H9 (cell line): ENCODE measurements at regions not wholly inside any gene's neighbourhood (a gene's known extent, or its start where the extent isn't known, plus 50 kb on each side); places are given as distances from the start of the nearest gene placed in this dataset.

ENCODE experiments used
- DNase-seq: peaks from one replicate; pipeline ENCODE4 v3.0.0-alpha.2; 2017
- H2AFZ ChIP-seq: one replicate; pipeline ENCODE4 v1.6.1; 2013; ENCODE audit warnings: mild to moderate bottlenecking, low read length, control low read depth, moderate library complexity
- H2AK5ac ChIP-seq: 2 replicates; pipeline ENCODE4 v1.6.1; 2013; ENCODE audit warnings: low read length, control low read depth, mixed read lengths; ENCODE audit not compliant: insufficient read length
- H2BK120ac ChIP-seq: one replicate; pipeline ENCODE4 v1.6.1; 2013; ENCODE audit warnings: low read depth, mild to moderate bottlenecking, low read length, control low read depth, inconsistent platforms; ENCODE audit not compliant: poor library complexity, severe bottlenecking
- H2BK12ac ChIP-seq: 2 replicates; pipeline ENCODE4 v1.6.1; 2013; ENCODE audit warnings: low read length, control low read depth, mixed read lengths, low read depth; ENCODE audit not compliant: insufficient read length
- H2BK15ac ChIP-seq: 2 replicates; pipeline ENCODE4 v1.6.1; 2013; ENCODE audit warnings: low read depth, low read length, control low read depth
- H2BK20ac ChIP-seq: one replicate; pipeline ENCODE4 v1.6.1; 2013; ENCODE audit warnings: low read depth, mild to moderate bottlenecking, low read length, control low read depth, inconsistent platforms; ENCODE audit not compliant: poor library complexity, severe bottlenecking
- H2BK5ac ChIP-seq: 2 replicates; pipeline ENCODE4 v1.6.1; 2013; ENCODE audit warnings: low read length, control low read depth, mixed read lengths; ENCODE audit not compliant: insufficient read length
- H3K14ac ChIP-seq: 2 replicates; pipeline ENCODE4 v1.6.1; 2013; ENCODE audit warnings: low read length, control low read depth; ENCODE audit not compliant: insufficient read depth
- H3K18ac ChIP-seq: 2 replicates; pipeline ENCODE4 v1.6.1; 2013; ENCODE audit warnings: low read depth, mild to moderate bottlenecking, mixed read lengths, low read length, control low read depth; ENCODE audit not compliant: insufficient read length
- H3K23ac ChIP-seq: 2 replicates; pipeline ENCODE4 v1.6.1; 2013; ENCODE audit warnings: low read length, control low read depth, mixed read lengths, low read depth; ENCODE audit not compliant: insufficient read length
- H3K23me2 ChIP-seq: 2 replicates; pipeline ENCODE4 v1.6.1; 2013; ENCODE audit warnings: low read depth, mild to moderate bottlenecking, mixed read lengths, low read length, control low read depth; ENCODE audit not compliant: insufficient read length, poor library complexity, severe bottlenecking
- H3K27ac ChIP-seq: 2 replicates; pipeline ENCODE4 v1.5.1; 2013; ENCODE audit warnings: low read length, control low read depth, mixed read lengths, low read depth; ENCODE audit not compliant: insufficient read length
- H3K27me3 ChIP-seq: 2 replicates; pipeline ENCODE4 v1.6.1; 2013; ENCODE audit warnings: low read length, control low read depth, inconsistent platforms; ENCODE audit not compliant: insufficient read depth
- H3K4ac ChIP-seq: 2 replicates; pipeline ENCODE4 v1.6.1; 2013; ENCODE audit warnings: low read depth, mild to moderate bottlenecking, control low read depth, inconsistent platforms, low read length, moderate library complexity
- H3K4me1 ChIP-seq: 2 replicates; pipeline ENCODE4 v1.6.1; 2013; ENCODE audit warnings: low read length, control low read depth, inconsistent platforms; ENCODE audit not compliant: insufficient read depth
- H3K4me2 ChIP-seq: 2 replicates; pipeline ENCODE4 v1.6.1; 2013; ENCODE audit warnings: low read length, control low read depth, mixed read lengths; ENCODE audit not compliant: insufficient read length, insufficient read depth
- H3K56ac ChIP-seq: 2 replicates; pipeline ENCODE4 v1.6.1; 2013; ENCODE audit warnings: low read depth, mild to moderate bottlenecking, mixed read lengths, low read length, control low read depth; ENCODE audit not compliant: insufficient read length
- H3K79me1 ChIP-seq: 2 replicates; pipeline ENCODE4 v1.6.1; 2013; ENCODE audit warnings: low read depth, mild to moderate bottlenecking, moderate library complexity, low read length, control low read depth, inconsistent platforms; ENCODE audit not compliant: insufficient read depth, poor library complexity, severe bottlenecking
- H3K79me2 ChIP-seq: 2 replicates; pipeline ENCODE4 v1.6.1; 2013; ENCODE audit warnings: low read length, control low read depth, inconsistent platforms; ENCODE audit not compliant: insufficient read depth
- H3K9ac ChIP-seq: 2 replicates; pipeline ENCODE4 v1.6.1; 2013; ENCODE audit warnings: low read length, control low read depth, mixed read lengths; ENCODE audit not compliant: insufficient read length; ENCODE audit errors: extremely low read depth
- H3K9me3 ChIP-seq: one replicate; pipeline ENCODE4 v1.6.1; 2013; ENCODE audit warnings: low read depth, low read length, inconsistent platforms; ENCODE audit not compliant: control insufficient read depth
- H3T11ph ChIP-seq: one replicate; pipeline ENCODE4 v1.6.1; 2013; ENCODE audit warnings: mild to moderate bottlenecking, low read length, control low read depth, inconsistent platforms
- H4K20me1 ChIP-seq: one replicate; pipeline ENCODE4 v1.6.1; 2013; ENCODE audit not compliant: control insufficient read depth, insufficient read length, insufficient read depth
- H4K5ac ChIP-seq: 2 replicates; pipeline ENCODE4 v1.6.1; 2013; ENCODE audit warnings: low read depth, mild to moderate bottlenecking, mixed read lengths, low read length, control low read depth; ENCODE audit not compliant: insufficient read length
- H4K8ac ChIP-seq: replicated peaks from 2 replicates; pipeline ENCODE4 v1.6.1; 2013; ENCODE audit warnings: low read length, control low read depth, mixed read lengths, low read depth; ENCODE audit not compliant: insufficient read length
- H4K91ac ChIP-seq: 2 replicates; pipeline ENCODE4 v1.6.1; 2013; ENCODE audit warnings: low read depth, mild to moderate bottlenecking, moderate library complexity, mixed read lengths, low read length, control low read depth; ENCODE audit not compliant: insufficient read length
- H3K27ac Mint-ChIP-seq, 3 experiments: 2 replicates in 2 of 3; 3 replicates in 1 of 3; pipeline ENCODE4 v1.8.0; 2020 to 2021; ENCODE audit warnings: mixed read lengths in 3 of 3, mild to moderate bottlenecking in 1 of 3, moderate library complexity in 1 of 3
- H3K27me3 Mint-ChIP-seq: 2 replicates; pipeline ENCODE4 v1.8.0; 2021; ENCODE audit warnings: low read depth, mild to moderate bottlenecking, moderate library complexity, mixed read lengths
- H3K36me3 Mint-ChIP-seq, 3 experiments: 2 replicates in 2 of 3; 3 replicates in 1 of 3; pipeline ENCODE4 v1.8.0; 2020 to 2021; ENCODE audit warnings: low read depth in 3 of 3, mixed read lengths in 3 of 3; ENCODE audit not compliant: insufficient read depth in 1 of 3
- H3K4me1 Mint-ChIP-seq, 2 experiments: 2 replicates each; pipeline ENCODE4 v1.8.0; 2020; ENCODE audit warnings: mixed read lengths in 2 of 2
- H3K4me3 Mint-ChIP-seq, 2 experiments: 2 replicates in 1 of 2; 3 replicates in 1 of 2; pipeline ENCODE4 v1.8.0; 2020 to 2021; ENCODE audit warnings: mild to moderate bottlenecking in 2 of 2, mixed read lengths in 2 of 2, moderate library complexity in 1 of 2
- H3K9me3 Mint-ChIP-seq, 2 experiments: 2 replicates in 1 of 2; 3 replicates in 1 of 2; pipeline ENCODE4 v1.8.0; 2020; ENCODE audit warnings: mild to moderate bottlenecking in 2 of 2, mixed read lengths in 2 of 2, moderate library complexity in 1 of 2
- CTCF ChIP-seq: fragments of 200-600 bp; sonication (generic); conservative IDR thresholded peaks from 3 replicates; pipeline ENCODE4 v1.8.0; 2021; ENCODE audit warnings: antibody characterized with exemption, mild to moderate bottlenecking
- WGBS: extraction: QIAGEN DNeasy Blood & Tissue Kit; methylation state at CpG from one replicate; pipeline ENCODE4 v1.1.7; 2013; ENCODE audit warnings: missing lambda C conversion rate, low lambda C conversion rate, mixed read lengths; ENCODE audit not compliant: insufficient read length; ENCODE audit errors: extremely low coverage; 5-methylcytosine and 5-hydroxymethylcytosine counted together

- H3K4ac ChIP-seq: no peak overlapping the region
- H2BK12ac ChIP-seq: no peak overlapping the region
- H3K79me2 ChIP-seq: no peaks in the 10 kb centered on the region
- H3K9ac ChIP-seq: no peak overlapping the region
- H2BK20ac ChIP-seq: no peak overlapping the region
- no peak for TF ChIP-seq CTCF
- WGBS: no CpG with 5 or more reads among the region's 2 CpGs
- no peak overlapping the region for H4K91ac ChIP-seq
- H2BK5ac ChIP-seq: no peak overlapping the region
- H3K4me1 ChIP-seq: no peaks in the 10 kb centered on the region
- no peak overlapping the region for H2BK120ac ChIP-seq
- no peak overlapping the region for H3K14ac ChIP-seq
- no peak overlapping the region for H3K27ac ChIP-seq
- no peak overlapping the region for H3T11ph ChIP-seq
- no peak overlapping the region for H4K8ac ChIP-seq
- H3K79me1 ChIP-seq: no peaks in the 10 kb centered on the region
- no peak overlapping the region for H3K4me3 Mint-ChIP-seq
- no peaks in the 10 kb centered on the region; a peak in 1 of 7 replicates for H3K36me3 Mint-ChIP-seq
- H3K23me2 ChIP-seq: no peaks in the 10 kb centered on the region
- H2AFZ ChIP-seq: no peak overlapping the region
- no peaks in the 10 kb centered on the region for H4K20me1 ChIP-seq
- no peaks in the 10 kb centered on the region for H3K9me3 ChIP-seq
- H2AK5ac ChIP-seq: no peak overlapping the region
- peaks cover 2% of the 10 kb centered on the region for H3K27me3 Mint-ChIP-seq
- H3K56ac ChIP-seq: no peak overlapping the region
- H3K4me2 ChIP-seq: no peak overlapping the region
- no peak overlapping the region for H4K5ac ChIP-seq
- H3K27me3 ChIP-seq: no peaks in the 10 kb centered on the region
- H3K9me3 Mint-ChIP-seq: no peaks in the 10 kb centered on the region
- no peak overlapping the region for H3K23ac ChIP-seq
- no peak overlapping the region for H3K27ac Mint-ChIP-seq
- H3K18ac ChIP-seq: no peak overlapping the region
- H3K4me1 Mint-ChIP-seq: peaks cover 9 to 10% of the 10 kb centered on the region in 2 experiments
- H2BK15ac ChIP-seq: no peak overlapping the region
- no peak for DNase-seq
Measured at GRCh38 chr17:33889040-33889439, 366.0 kb upstream of the CCL2 start.
